SK-N-SH (cell line): ENCODE measurements at regions not wholly inside any gene's neighbourhood (a gene's known extent, or its start where the extent isn't known, plus 50 kb on each side); places are given as distances from the start of the nearest gene placed in this dataset.
A peak's percentile ranks its signal among the peaks of the same experiment; 100 is the strongest.

Experiments
- CTCF ChIA-PET: fragments of 300-600, 350-600 bp; formaldehyde crosslinking; extraction: SDS; loops from one replicate; lab custom pipeline; 2021; lab: Yijun Ruan, JAX
- POLR2A ChIA-PET: fragments of 350-600 bp; sonication (Branson Sonifier 250); formaldehyde crosslinking; extraction: SDS; loops from one replicate; lab custom pipeline; 2020; ENCODE audit warnings: antibody characterized with exemption, inconsistent platforms; lab: Yijun Ruan, JAX
- DNase-seq: peaks from one replicate; pipeline ENCODE4 v3.0.0; 2012
- H2AFZ ChIP-seq: fragments of 200-600 bp; sonication (generic); 2 replicates; pipeline ENCODE4 v1.8.1; 2016; ENCODE audit warnings: antibody characterized with exemption, mild to moderate bottlenecking, low read depth
- H3F3A ChIP-seq: fragments of 200-600 bp; sonication (generic); replicated peaks from 2 replicates; pipeline ENCODE3; 2016; ENCODE audit warnings: antibody characterized with exemption, mild to moderate bottlenecking; ENCODE audit not compliant: insufficient read depth
- H3K27ac ChIP-seq, 2 experiments: fragments of 200-500 bp in 1 of 2; fragments of 200-600 bp in 1 of 2; sonication (Bioruptor generic) in 1 of 2; sonication (generic), shearing (Covaris generic) in 1 of 2; 2 replicates each; pipeline versions ENCODE4 v1.5.1 to v1.6.1; 2014 to 2016; ENCODE audit warnings: low read depth in 2 of 2, inconsistent platforms in 1 of 2, low read length in 1 of 2, mild to moderate bottlenecking in 1 of 2, mixed read lengths in 1 of 2
- H3K27me3 ChIP-seq: fragments of 200-600 bp; sonication (generic), shearing (Covaris generic); 2 replicates; pipeline ENCODE4 v1.6.1; 2016; ENCODE audit warnings: mixed run types; ENCODE audit not compliant: insufficient read depth
- H3K36me3 ChIP-seq, 2 experiments: fragments of 200-500 bp in 1 of 2; fragments of 200-600 bp in 1 of 2; sonication (Bioruptor generic) in 1 of 2; sonication (generic) in 1 of 2; replicated peaks in 1 of 2; 2 replicates each; pipeline versions ENCODE3 to v1.5.1; 2014 to 2016; ENCODE audit warnings: low read length in 1 of 2, mild to moderate bottlenecking in 1 of 2; ENCODE audit not compliant: insufficient read depth in 2 of 2, control insufficient read depth in 1 of 2
- H3K4me1 ChIP-seq, 2 experiments: fragments of 200-500 bp in 1 of 2; fragments of 200-600 bp in 1 of 2; sonication (Bioruptor generic) in 1 of 2; sonication (generic), shearing (Covaris generic) in 1 of 2; 2 replicates each; pipeline versions ENCODE4 v1.5.1 to v1.6.1; 2014 to 2016; ENCODE audit warnings: low read depth in 1 of 2, low read length in 1 of 2, mixed run types in 1 of 2; ENCODE audit not compliant: insufficient read depth in 2 of 2, control insufficient read depth in 1 of 2
- H3K4me2 ChIP-seq: fragments of 200-600 bp; sonication (generic), shearing (Covaris generic); 2 replicates; pipeline ENCODE4 v1.6.1; 2017; ENCODE audit warnings: mixed run types
- H3K4me3 ChIP-seq, 2 experiments: fragments of 200-500 bp in 1 of 2; fragments of 200-600 bp in 1 of 2; sonication (Bioruptor generic) in 1 of 2; sonication (generic), shearing (Covaris generic) in 1 of 2; 2 replicates each; pipeline versions ENCODE4 v1.5.1 to v1.8.1; 2014 to 2016; ENCODE audit warnings: low read depth in 2 of 2, inconsistent platforms in 1 of 2, low read length in 1 of 2, mild to moderate bottlenecking in 1 of 2, mixed read lengths in 1 of 2, moderate library complexity in 1 of 2
- H3K79me2 ChIP-seq: fragments of 200-600 bp; sonication (generic); 2 replicates; pipeline ENCODE4 v1.8.1; 2017; ENCODE audit warnings: mild to moderate bottlenecking; ENCODE audit not compliant: insufficient read depth
- H3K9ac ChIP-seq: fragments of 200-600 bp; sonication (generic); 2 replicates; pipeline ENCODE4 v1.6.1; 2017; ENCODE audit warnings: mixed run types
- H3K9me2 ChIP-seq: fragments of 200-600 bp; sonication (generic); 2 replicates; pipeline ENCODE4 v1.6.1; 2017; ENCODE audit warnings: mixed run types
- H3K9me3 ChIP-seq: fragments of 200-600 bp; sonication (generic); 2 replicates; pipeline ENCODE4 v1.6.1; 2017; ENCODE audit warnings: mixed run types, mild to moderate bottlenecking, moderate library complexity
- H4K20me1 ChIP-seq: fragments of 200-600 bp; sonication (generic); 2 replicates; pipeline ENCODE4 v1.6.1; 2017; ENCODE audit warnings: mild to moderate bottlenecking, mixed run types; ENCODE audit not compliant: insufficient read depth
- CHD2 ChIP-seq: fragments of 150-350 bp; IDR thresholded peaks from 2 replicates; pipeline ENCODE4 v1.6.1; 2018; ENCODE audit warnings: low read length; ENCODE audit not compliant: partially characterized antibody
- CTCF ChIP-seq: fragments of 200-600 bp; sonication (generic); IDR thresholded peaks from 2 replicates; pipeline ENCODE4 v1.6.1; 2017; ENCODE audit warnings: antibody characterized with exemption, mild to moderate bottlenecking, moderate library complexity
- EZH2phosphoT487 ChIP-seq: fragments of 200-600 bp; sonication (generic); IDR thresholded peaks from 2 replicates; pipeline ENCODE4 v1.6.1; 2017; ENCODE audit warnings: low read depth, mixed run types, mild to moderate bottlenecking, antibody characterized with exemption, moderate library complexity, borderline replicate concordance
- GATA2 ChIP-seq: sonication (generic); formaldehyde crosslinking; IDR thresholded peaks from 2 replicates; pipeline ENCODE4 v1.5.0; 2020; ENCODE audit warnings: mild to moderate bottlenecking, missing genetic modification reagents
- IRF3 ChIP-seq: fragments of 150-350 bp; IDR thresholded peaks from 2 replicates; pipeline ENCODE4 v1.6.1; 2016; ENCODE audit warnings: mild to moderate bottlenecking, low read depth, low read length
- JUND ChIP-seq: IDR thresholded peaks from 2 replicates; pipeline ENCODE4 v1.4.0; 2012
- MAX ChIP-seq: IDR thresholded peaks from 2 replicates; pipeline ENCODE4 v1.4.0; 2012; ENCODE audit warnings: low read depth
- MXI1 ChIP-seq: IDR thresholded peaks from 2 replicates; pipeline ENCODE4 v1.6.1; 2012; ENCODE audit warnings: mild to moderate bottlenecking, low read depth, low read length, improper control_type of control experiment
- NFIC ChIP-seq: IDR thresholded peaks from 2 replicates; pipeline ENCODE4 v1.4.0; 2012; ENCODE audit warnings: borderline replicate concordance
- NRF1 ChIP-seq: IDR thresholded peaks from 2 replicates; pipeline ENCODE4 v1.6.1; 2012; ENCODE audit warnings: low read depth, mild to moderate bottlenecking, low read length
- RXRA ChIP-seq: IDR thresholded peaks from 2 replicates; pipeline ENCODE4 v1.4.0; 2012; ENCODE audit warnings: low read depth, mild to moderate bottlenecking, borderline replicate concordance
- SMC3 ChIP-seq: IDR thresholded peaks from 2 replicates; pipeline ENCODE4 v1.6.1; 2012; ENCODE audit warnings: low read depth, low read length, improper control_type of control experiment
- TAF1 ChIP-seq: IDR thresholded peaks from 2 replicates; pipeline ENCODE4 v1.6.1; 2012; ENCODE audit warnings: low read depth, mild to moderate bottlenecking, low read length, moderate library complexity, borderline replicate concordance
- TCF12 ChIP-seq: IDR thresholded peaks from 2 replicates; pipeline ENCODE4 v1.4.0; 2012
- USF1 ChIP-seq: IDR thresholded peaks from 2 replicates; pipeline ENCODE4 v1.4.0; 2012; ENCODE audit warnings: low read depth, borderline replicate concordance
- whole genome bisulfite sequencing: methylation state at CpG from one replicate; pipeline ENCODE4 v1.1.6; 2017; ENCODE audit warnings: low lambda C conversion rate; 5-methylcytosine and 5-hydroxymethylcytosine counted together

GRCh38 chr1:217048104-217048707 lies 325.0 kb upstream of the ESRRG start:
- POLR2A ChIA-PET = no interaction called here
- Histone ChIP-seq H3K27me3 (no peaks in the 10 kb centered on the region), H3K27ac (no peak overlapping the region), H3K79me2 (no peaks in the 10 kb centered on the region), H2AFZ (no peak overlapping the region), H4K20me1 (no peaks in the 10 kb centered on the region), H3K4me2 (no peak overlapping the region), H3F3A (no peaks in the 10 kb centered on the region), H3K36me3 (no peaks in the 10 kb centered on the region), H3K9me3 (no peaks in the 10 kb centered on the region), H3K4me3 (no peak overlapping the region), H3K9ac (no peak overlapping the region), H3K4me1 (no peaks in the 10 kb centered on the region), H3K9me2 (no peaks in the 10 kb centered on the region)
- TF ChIP-seq TAF1 (no peak), SMC3 (0 out of 2 replicates have a peak, but pooled peaks have one; percentile 13), CTCF (peak; percentile 29; the same call in 1 of the 2 replicates)
- WGBS = 37% methylated on average over 5 of the region's 5 CpGs
- CTCF ChIA-PET = interaction anchor here (0.7 to 1.0 kb wide), 3 partner anchors 14 to 286 kb away, joined by 3 read pairs; no protein-coding TSS in a partner anchor
- peak; percentile 2 for DNase-seq

- DNase-seq = no peak
- Histone ChIP-seq H3K9me3 (no peaks in the 10 kb centered on the region), H4K20me1 (no peaks in the 10 kb centered on the region), H3F3A (no peaks in the 10 kb centered on the region), H3K9ac (no peak overlapping the region), H3K9me2 (no peaks in the 10 kb centered on the region), H3K36me3 (no peaks in the 10 kb centered on the region), H3K4me1 (no peaks in the 10 kb centered on the region; a peak in 1 of 4 replicates), H3K4me3 (no peak overlapping the region), H2AFZ (no peak overlapping the region), H3K4me2 (no peak overlapping the region), H3K79me2 (no peaks in the 10 kb centered on the region), H3K27ac (no peak overlapping the region), H3K27me3 (no peaks in the 10 kb centered on the region)
- 40% methylated on average over 1 of the region's 1 CpG for WGBS
- no peak for TF ChIP-seq MXI1
- no peak for TF ChIP-seq NFIC
- no peak for TF ChIP-seq MAX
- ChIA-PET CTCF (no interaction called here), POLR2A (no interaction called here)
Measured at GRCh38 chr1:217040711-217041455, 317.7 kb upstream of the ESRRG start.

GRCh38 chr1:217039926-217040325 lies 316.7 kb upstream of the ESRRG start:
- H3K36me3 ChIP-seq = no peaks in the 10 kb centered on the region
- H3K9ac ChIP-seq = no peak overlapping the region
- TF ChIP-seq EZH2phosphoT487 (no peak), CHD2 (no peak), NRF1 (no peak), JUND (no peak), TCF12 (no peak), USF1 (no peak), RXRA (no peak), IRF3 (no peak), GATA2 (CRISPR knock-in tag) (no peak)
- no peak for DNase-seq
- H3K4me3 ChIP-seq = no peak overlapping the region
- H3K27ac ChIP-seq = no peak overlapping the region
- no peaks in the 10 kb centered on the region for H3K27me3 ChIP-seq
- H4K20me1 ChIP-seq = no peaks in the 10 kb centered on the region
- H3K4me2 ChIP-seq = no peak overlapping the region
- H2AFZ ChIP-seq = no peak overlapping the region
- no peaks in the 10 kb centered on the region for H3K79me2 ChIP-seq
- ChIA-PET POLR2A (no interaction called here), CTCF (no interaction called here)
- no peaks in the 10 kb centered on the region for H3K9me2 ChIP-seq
- 43% methylated on average over 2 of the region's 2 CpGs for WGBS
- H3K9me3 ChIP-seq = no peaks in the 10 kb centered on the region
- H3F3A ChIP-seq = no peaks in the 10 kb centered on the region
- H3K4me1 ChIP-seq = no peaks in the 10 kb centered on the region; a peak in 1 of 4 replicates
